Thyroid gland (tissue), 4 donors: ENCODE measurements at regions not wholly inside any gene's neighbourhood (a gene's known extent, or its start where the extent isn't known, plus 50 kb on each side); places are given as distances from the start of the nearest gene placed in this dataset.

ENCODE experiments used
- DNase-seq, 2 donors: peaks; one replicate each; pipeline ENCODE4 v3.0.0-alpha.2; 2019
- H3K27ac ChIP-seq, 3 donors: fragments of 200-600 bp; sonication (generic); 1 replicate in 2 of 3; 2 replicates in 1 of 3; pipeline ENCODE4 v1.5.1; 2016 to 2019; ENCODE audit warnings: mild to moderate bottlenecking in 1 of 3, moderate library complexity in 1 of 3
- H3K27me3 ChIP-seq: fragments of 200-600 bp; sonication (generic); one replicate; pipeline ENCODE4 v1.5.1; 2019
- H3K36me3 ChIP-seq, 2 donors: fragments of 200-600 bp; sonication (generic); one replicate each; pipeline ENCODE4 v1.5.1; 2016 to 2019
- H3K4me1 ChIP-seq, 2 donors: fragments of 200-600 bp; sonication (generic); one replicate each; pipeline ENCODE4 v1.5.1; 2017 to 2019
- H3K4me3 ChIP-seq, 3 donors: fragments of 200-600 bp; sonication (generic); replicated peaks in 1 of 3; 1 replicate in 2 of 3; 2 replicates in 1 of 3; pipeline ENCODE4 v1.5.1; 2016; ENCODE audit warnings: mild to moderate bottlenecking in 1 of 3
- H3K9me3 ChIP-seq: fragments of 200-600 bp; sonication (generic); one replicate; pipeline ENCODE4 v1.5.1; 2017
- POLR2A ChIP-seq, 2 donors: fragments of 450-650 bp; IDR thresholded peaks; one replicate each; pipeline ENCODE4 v1.6.1; 2017; ENCODE audit warnings: antibody characterized with exemption in 2 of 2, mild to moderate bottlenecking in 2 of 2, moderate library complexity in 1 of 2
- WGBS, 2 donors: methylation state at CpG; one replicate each; pipeline ENCODE4 v1.1.5; 2017; 5-methylcytosine and 5-hydroxymethylcytosine counted together
- intact Hi-C: fragments of 100-400 bp; cut with DNase I; formaldehyde crosslinking; loops from one replicate; pipeline ENCODE4 v1.15.1; 2023
- TF ChIP-seq, protein P1 (sequence below), 6 experiments: fragments of 200-600 bp in 3 of 6; fragments of 450-650 bp in 3 of 6; sonication (generic) in 3 of 6; IDR thresholded peaks; one replicate each; pipeline ENCODE4 v1.5.1; 2016 to 2019; ENCODE audit warnings: antibody characterized with exemption in 6 of 6, mild to moderate bottlenecking in 2 of 6, inconsistent platforms in 1 of 6, moderate library complexity in 1 of 6

DNA sequence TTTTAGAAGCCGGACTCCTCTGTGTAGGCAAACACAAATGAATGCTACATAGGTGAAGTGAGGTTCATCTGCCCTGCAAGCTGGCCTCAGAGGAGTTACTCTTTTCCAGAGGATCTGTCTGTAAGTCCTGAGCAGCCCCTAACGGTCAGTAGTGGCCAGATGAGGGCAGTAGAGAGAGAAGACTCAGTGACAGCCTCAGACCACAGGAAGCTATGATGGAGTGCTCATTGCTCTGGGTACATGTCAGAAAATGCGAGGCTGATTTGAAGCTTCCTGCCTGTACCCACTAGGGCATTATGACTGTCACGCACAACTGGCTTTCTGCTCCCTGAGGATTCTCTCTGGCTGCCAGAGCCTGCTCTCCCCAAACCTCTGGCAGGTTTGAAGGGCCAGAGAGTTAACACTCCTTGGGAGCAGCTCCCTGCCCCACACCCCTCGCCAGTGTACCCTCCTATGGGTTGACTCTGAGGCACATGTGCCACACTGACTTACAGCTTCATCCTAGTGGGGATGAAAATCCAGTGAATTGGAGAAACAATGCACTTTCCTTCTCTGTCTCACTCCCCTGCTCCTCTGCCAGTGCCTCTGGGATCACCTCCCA is 141.5 kb downstream of the GABRG2 start:
- TF ChIP-seq, protein P1, sequence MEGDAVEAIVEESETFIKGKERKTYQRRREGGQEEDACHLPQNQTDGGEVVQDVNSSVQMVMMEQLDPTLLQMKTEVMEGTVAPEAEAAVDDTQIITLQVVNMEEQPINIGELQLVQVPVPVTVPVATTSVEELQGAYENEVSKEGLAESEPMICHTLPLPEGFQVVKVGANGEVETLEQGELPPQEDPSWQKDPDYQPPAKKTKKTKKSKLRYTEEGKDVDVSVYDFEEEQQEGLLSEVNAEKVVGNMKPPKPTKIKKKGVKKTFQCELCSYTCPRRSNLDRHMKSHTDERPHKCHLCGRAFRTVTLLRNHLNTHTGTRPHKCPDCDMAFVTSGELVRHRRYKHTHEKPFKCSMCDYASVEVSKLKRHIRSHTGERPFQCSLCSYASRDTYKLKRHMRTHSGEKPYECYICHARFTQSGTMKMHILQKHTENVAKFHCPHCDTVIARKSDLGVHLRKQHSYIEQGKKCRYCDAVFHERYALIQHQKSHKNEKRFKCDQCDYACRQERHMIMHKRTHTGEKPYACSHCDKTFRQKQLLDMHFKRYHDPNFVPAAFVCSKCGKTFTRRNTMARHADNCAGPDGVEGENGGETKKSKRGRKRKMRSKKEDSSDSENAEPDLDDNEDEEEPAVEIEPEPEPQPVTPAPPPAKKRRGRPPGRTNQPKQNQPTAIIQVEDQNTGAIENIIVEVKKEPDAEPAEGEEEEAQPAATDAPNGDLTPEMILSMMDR (IDR thresholded peaks at IDR 0.05): peak in 3 of 6 experiments; percentile 17 to 49 (median 33)
- TF ChIP-seq POLR2A (IDR thresholded peaks at IDR 0.05): no peak
- no peaks in the 10 kb centered on the region for H3K4me1 ChIP-seq
- DNase-seq: peak; percentile 42 to 45
- intact Hi-C loops: no loop called here
- no peaks in the 10 kb centered on the region for H3K9me3 ChIP-seq
- H3K36me3 ChIP-seq: no peaks in the 10 kb centered on the region
- no peaks in the 10 kb centered on the region for H3K27me3 ChIP-seq
- no peak overlapping the region for H3K4me3 ChIP-seq
- no peak overlapping the region for H3K27ac ChIP-seq
- 33 to 45% methylated on average over 4 to 5 of the region's 5 CpGs for WGBS, 2 donors

DNA sequence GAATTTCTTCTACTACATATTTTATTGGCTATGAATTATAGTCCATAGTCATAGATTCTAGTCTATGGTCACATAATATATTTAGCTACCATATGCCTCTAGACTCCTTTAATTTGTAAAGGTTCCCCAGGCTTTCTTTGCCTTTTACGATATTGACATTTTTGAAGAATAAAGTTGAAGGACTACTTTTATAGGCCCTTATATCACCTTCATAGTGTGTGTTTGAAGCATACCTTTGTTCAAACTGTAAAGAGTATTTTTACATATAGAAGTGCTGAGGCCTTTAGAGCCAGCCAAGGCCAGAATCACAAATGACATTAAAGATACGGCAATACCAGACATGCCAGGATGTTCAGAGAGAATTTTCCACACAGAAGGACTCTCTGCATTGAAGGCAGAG is 147.0 kb downstream of the GABRG2 start:
- 90 to 92% methylated on average over 2 of the region's 2 CpGs for WGBS, 2 donors
- TF ChIP-seq, protein P1 (IDR thresholded peaks at IDR 0.05): no peak
- no peak for TF ChIP-seq POLR2A (IDR thresholded peaks at IDR 0.05)
- H3K4me3 ChIP-seq: no peak overlapping the region
- H3K4me1 ChIP-seq: no peaks in the 10 kb centered on the region
- no peaks in the 10 kb centered on the region for H3K36me3 ChIP-seq
- no peak overlapping the region for H3K27ac ChIP-seq
- DNase-seq: no peak
- H3K27me3 ChIP-seq: no peaks in the 10 kb centered on the region
- no peaks in the 10 kb centered on the region for H3K9me3 ChIP-seq
- intact Hi-C loops: no loop called here

DNA sequence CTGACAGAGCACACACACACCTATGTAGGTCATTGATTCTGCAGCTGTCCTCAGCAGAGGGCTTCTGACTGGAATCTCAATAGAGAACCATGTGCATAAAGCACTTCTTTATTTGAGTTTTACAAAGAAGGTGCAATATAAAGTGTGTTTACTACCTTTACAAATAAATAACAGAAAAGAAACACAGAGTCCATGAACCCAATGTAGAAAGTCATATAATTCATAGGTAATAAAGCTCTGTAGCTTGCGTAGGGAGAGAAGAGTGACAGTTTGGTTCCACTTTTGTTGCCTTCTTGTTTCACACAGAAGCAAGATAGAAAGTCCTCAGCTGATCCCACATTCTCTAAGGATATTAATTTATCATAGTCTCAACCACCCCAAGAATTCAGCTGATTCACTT is 149.5 kb downstream of the GABRG2 start:
- 95 to 100% methylated on average over 1 of the region's 1 CpG for WGBS, 2 donors
- Histone ChIP-seq H3K36me3 (no peaks in the 10 kb centered on the region), H3K9me3 (no peaks in the 10 kb centered on the region), H3K27ac (no peak overlapping the region), H3K27me3 (no peaks in the 10 kb centered on the region), H3K4me3 (no peak overlapping the region), H3K4me1 (no peaks in the 10 kb centered on the region)
- intact Hi-C loops: no loop called here
- TF ChIP-seq, protein P1 (IDR thresholded peaks at IDR 0.05): no peak
- DNase-seq: no peak

DNA sequence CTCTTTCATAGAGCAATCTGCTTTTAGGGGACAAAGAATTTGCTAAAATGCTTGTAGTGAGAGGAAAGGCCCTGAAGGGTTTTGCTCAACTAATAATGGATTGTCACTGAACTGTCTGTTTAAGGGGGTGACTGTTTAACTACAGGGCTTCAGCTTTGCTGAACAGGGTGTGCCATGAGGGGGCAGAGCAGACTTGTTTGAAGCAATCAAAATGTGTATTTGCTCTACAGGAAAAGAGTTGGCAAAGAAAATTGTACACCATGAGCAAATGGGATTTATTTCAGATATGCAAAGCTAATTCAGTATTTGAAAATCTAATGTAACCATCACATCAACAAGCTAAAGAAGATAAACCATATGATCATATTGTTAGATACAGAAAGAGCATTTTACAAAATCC is 154.3 kb downstream of the GABRG2 start:
- Histone ChIP-seq H3K27ac (no peak overlapping the region), H3K9me3 (no peaks in the 10 kb centered on the region), H3K27me3 (no peaks in the 10 kb centered on the region), H3K4me3 (no peak overlapping the region), H3K4me1 (no peaks in the 10 kb centered on the region), H3K36me3 (no peaks in the 10 kb centered on the region)
- no peak for DNase-seq
- no peak for TF ChIP-seq POLR2A (IDR thresholded peaks at IDR 0.05)
- TF ChIP-seq, protein P1 (IDR thresholded peaks at IDR 0.05): no peak
- intact Hi-C loops: no loop called here

DNA sequence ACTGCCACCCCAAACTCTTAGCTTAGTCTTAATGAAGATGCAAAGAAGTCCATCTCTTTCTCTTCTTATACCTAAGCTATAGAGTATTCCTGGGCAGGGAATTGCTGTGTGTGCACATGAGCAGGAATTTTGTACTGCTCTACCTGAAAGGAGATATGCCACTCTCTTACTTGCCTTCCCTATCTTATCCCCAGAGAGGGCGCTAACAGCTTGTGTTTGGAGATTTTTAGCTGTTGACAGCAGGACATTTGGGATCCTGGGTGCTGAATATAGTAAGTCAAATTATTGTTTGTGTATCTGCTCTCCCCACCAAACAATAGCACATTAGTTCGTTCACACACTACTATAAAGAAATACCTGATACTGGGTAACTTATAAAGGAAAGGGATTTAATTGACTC is 159.5 kb downstream of the GABRG2 start:
- 52 to 65% methylated on average over 2 of the region's 2 CpGs for WGBS, 2 donors
- H3K4me3 ChIP-seq: no peak overlapping the region
- H3K4me1 ChIP-seq: no peaks in the 10 kb centered on the region
- H3K9me3 ChIP-seq: no peaks in the 10 kb centered on the region
- no peaks in the 10 kb centered on the region for H3K36me3 ChIP-seq
- no peak for TF ChIP-seq POLR2A (IDR thresholded peaks at IDR 0.05)
- TF ChIP-seq, protein P1 (IDR thresholded peaks at IDR 0.05): no peak
- H3K27ac ChIP-seq: no peak overlapping the region
- no peak for DNase-seq
- intact Hi-C loops: no loop called here
- H3K27me3 ChIP-seq: no peaks in the 10 kb centered on the region
